DMS53 treated with DMSO at 0.1 percent for 48 hours (cell line): ENCODE measurements at regions not wholly inside any gene's neighbourhood (a gene's known extent, or its start where the extent isn't known, plus 50 kb on each side); places are given as distances from the start of the nearest gene placed in this dataset.

ENCODE experiments used
- DNase-seq: peaks from one replicate; lab custom pipeline; 2025; ENCODE audit not compliant: unreplicated experiment; lab: John Stamatoyannopoulos, UW

GRCh38 chr3:107992976-107993684 is 97.7 kb downstream of the CD47 start:
- DNase-seq: no peak

GRCh38 chr3:107990926-107991325 is 99.9 kb downstream of the CD47 start:
- DNase-seq: no peak

- no peak for DNase-seq
Observed at GRCh38 chr3:107990433-107990832, 100.4 kb downstream of the CD47 start.

GRCh38 chr3:107989661-107990060 is 101.2 kb downstream of the CD47 start:
- no peak for DNase-seq

GRCh38 chr3:107988460-107989175 is 102.2 kb downstream of the CD47 start:
- no peak for DNase-seq

GRCh38 chr3:107987036-107987939 is 103.5 kb downstream of the CD47 start:
- DNase-seq: no peak

GRCh38 chr3:107986505-107986904 is 104.3 kb downstream of the CD47 start:
- no peak for DNase-seq

- no peak for DNase-seq
Observed at GRCh38 chr3:107985496-107985895, 105.3 kb downstream of the CD47 start.

- DNase-seq: no peak
Observed at GRCh38 chr3:107983247-107983646, 107.6 kb downstream of the CD47 start.

- no peak for DNase-seq
Observed at GRCh38 chr3:107982165-107982564, 108.7 kb downstream of the CD47 start.

- DNase-seq: no peak
Observed at GRCh38 chr3:107981471-107982111, 109.2 kb downstream of the CD47 start.

- no peak for DNase-seq
Observed at GRCh38 chr3:107979538-107979937, 111.3 kb downstream of the CD47 start.

GRCh38 chr3:107978131-107979055 is 112.4 kb downstream of the CD47 start:
- no peak for DNase-seq

- DNase-seq: no peak
Observed at GRCh38 chr3:107977221-107978130, 113.4 kb downstream of the CD47 start.

GRCh38 chr3:107976202-107976800 is 114.5 kb downstream of the CD47 start:
- no peak for DNase-seq

GRCh38 chr3:107975529-107976201 is 115.2 kb downstream of the CD47 start:
- DNase-seq: no peak

GRCh38 chr3:107973961-107974360 is 116.9 kb downstream of the CD47 start:
- DNase-seq: no peak

GRCh38 chr3:107973152-107973551 is 117.7 kb downstream of the CD47 start:
- no peak for DNase-seq
